ENCODE measurements at regions not wholly inside any gene's neighbourhood (a gene's known extent, or its start where the extent isn't known, plus 50 kb on each side); places are given as distances from the start of the nearest gene placed in this dataset.
A peak's percentile ranks its signal among the peaks of the same experiment; 100 is the strongest.

DNA sequence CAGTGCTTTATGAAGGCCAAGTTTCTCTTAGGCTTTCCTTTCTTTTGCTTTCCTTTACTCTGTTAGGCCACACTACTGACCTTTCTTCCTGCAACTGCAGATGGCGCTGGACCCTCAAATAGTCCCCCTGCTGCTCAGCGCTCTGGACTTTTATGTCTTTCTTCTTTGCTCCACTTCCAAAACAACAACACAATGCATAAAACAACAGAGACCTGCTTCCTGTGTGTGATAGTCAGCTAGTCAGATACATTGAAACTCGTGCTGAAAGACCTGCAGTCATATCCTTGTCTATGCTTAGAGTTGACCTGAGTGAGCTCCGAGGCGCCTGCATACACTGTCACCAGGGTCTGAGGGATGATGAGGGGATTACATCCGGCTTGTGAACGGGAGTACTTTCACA lies 108.9 kb upstream of the TEX13D start:
- H3K27ac ChIP-seq, result peak overlapping the region in 2 of 8 donors; percentile 2 to 39
- TF ChIP-seq POLR2A (IDR thresholded peaks at IDR 0.05), result no peak
- TF ChIP-seq, protein P1, sequence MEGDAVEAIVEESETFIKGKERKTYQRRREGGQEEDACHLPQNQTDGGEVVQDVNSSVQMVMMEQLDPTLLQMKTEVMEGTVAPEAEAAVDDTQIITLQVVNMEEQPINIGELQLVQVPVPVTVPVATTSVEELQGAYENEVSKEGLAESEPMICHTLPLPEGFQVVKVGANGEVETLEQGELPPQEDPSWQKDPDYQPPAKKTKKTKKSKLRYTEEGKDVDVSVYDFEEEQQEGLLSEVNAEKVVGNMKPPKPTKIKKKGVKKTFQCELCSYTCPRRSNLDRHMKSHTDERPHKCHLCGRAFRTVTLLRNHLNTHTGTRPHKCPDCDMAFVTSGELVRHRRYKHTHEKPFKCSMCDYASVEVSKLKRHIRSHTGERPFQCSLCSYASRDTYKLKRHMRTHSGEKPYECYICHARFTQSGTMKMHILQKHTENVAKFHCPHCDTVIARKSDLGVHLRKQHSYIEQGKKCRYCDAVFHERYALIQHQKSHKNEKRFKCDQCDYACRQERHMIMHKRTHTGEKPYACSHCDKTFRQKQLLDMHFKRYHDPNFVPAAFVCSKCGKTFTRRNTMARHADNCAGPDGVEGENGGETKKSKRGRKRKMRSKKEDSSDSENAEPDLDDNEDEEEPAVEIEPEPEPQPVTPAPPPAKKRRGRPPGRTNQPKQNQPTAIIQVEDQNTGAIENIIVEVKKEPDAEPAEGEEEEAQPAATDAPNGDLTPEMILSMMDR (IDR thresholded peaks at IDR 0.05 in 8 of 11, conservative IDR thresholded peaks at IDR 0.05 in 3 of 11), result no peak
- TF ChIP-seq POLR2AphosphoS5 (IDR thresholded peaks at IDR 0.05), result no peak
- H3K4me3 ChIP-seq, result no peak overlapping the region
- H3K9me3 ChIP-seq, result no peaks in the 10 kb centered on the region
- no peak for DNase-seq
- H3K4me1 ChIP-seq, result peaks cover 0 to 13% (median 2%) of the 10 kb centered on the region in 6 donors
- H3K36me3 ChIP-seq, result no peaks in the 10 kb centered on the region
- no peaks in the 10 kb centered on the region for H3K27me3 ChIP-seq (replicated peaks in 1 of 7)
- 45 to 73% (median 61%) methylated on average over 7 of the region's 7 CpGs for WGBS, 5 donors
- intact Hi-C loops (cut with DNase I; ENCODE audit: low total_unique reads), result no loop called here

DNA sequence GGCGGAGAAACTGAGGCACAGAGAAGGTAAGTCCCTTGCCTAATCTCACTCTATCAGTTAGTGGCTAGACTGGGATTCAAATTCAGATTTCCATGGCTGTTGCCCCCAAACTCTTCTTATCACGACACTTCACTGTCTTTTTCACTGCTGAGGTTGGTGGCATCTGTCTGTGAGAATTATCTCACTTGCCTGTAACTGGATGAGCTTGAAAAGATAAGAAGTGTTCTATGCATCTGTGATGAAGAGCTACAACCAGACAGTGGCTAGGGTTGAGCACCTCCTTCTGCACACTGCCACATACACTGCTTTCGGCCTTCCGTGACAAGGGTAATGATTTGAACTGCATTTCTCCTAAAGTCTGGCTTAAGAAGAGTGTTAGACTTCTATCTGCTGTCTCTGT lies 107.9 kb upstream of the TEX13D start:
- Histone ChIP-seq H3K36me3 (no peaks in the 10 kb centered on the region), H3K27me3 (replicated peaks in 1 of 7) (no peaks in the 10 kb centered on the region), H3K4me3 (no peak overlapping the region), H3K27ac (peak overlapping the region in 1 of 8 donors; percentile 39), H3K9me3 (no peaks in the 10 kb centered on the region), H3K4me1 (peaks cover 0 to 3% (median 0%) of the 10 kb centered on the region in 6 donors)
- intact Hi-C loops (cut with DNase I; ENCODE audit: low total_unique reads), result no loop called here
- TF ChIP-seq POLR2AphosphoS5 (IDR thresholded peaks at IDR 0.05) (no peak), POLR2A (IDR thresholded peaks at IDR 0.05) (no peak)
- TF ChIP-seq, protein P1 (IDR thresholded peaks at IDR 0.05 in 8 of 11, conservative IDR thresholded peaks at IDR 0.05 in 3 of 11), result no peak
- WGBS, 5 donors, result 67 to 89% (median 74%) methylated on average over 4 of the region's 4 CpGs
- DNase-seq, result no peak

DNA sequence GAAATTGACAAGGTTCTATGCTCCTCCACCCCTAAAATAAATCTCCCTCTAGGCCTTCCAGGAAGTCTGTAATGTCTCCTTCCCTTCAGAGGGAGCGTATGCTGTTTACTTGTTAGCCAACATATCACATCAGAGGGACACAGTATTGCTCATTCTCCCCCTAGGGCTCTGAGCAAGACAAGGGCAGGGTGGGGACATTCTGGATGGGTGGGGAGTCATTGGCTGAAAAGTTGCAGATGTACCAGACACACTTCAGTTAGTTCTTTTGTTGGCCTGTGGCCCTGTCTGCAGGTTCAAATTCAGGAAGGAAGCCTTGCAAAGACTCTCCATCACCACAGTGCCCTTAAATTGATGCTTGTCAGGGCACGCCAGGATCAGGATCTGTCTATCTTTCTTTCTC lies 106.3 kb upstream of the TEX13D start:
- H3K4me3 ChIP-seq, result no peak overlapping the region
- H3K36me3 ChIP-seq, result no peaks in the 10 kb centered on the region
- intact Hi-C loops (cut with DNase I; ENCODE audit: low total_unique reads), result no loop called here
- H3K27ac ChIP-seq, result peak overlapping the region in 1 of 8 donors; percentile 51
- no peaks in the 10 kb centered on the region for H3K27me3 ChIP-seq (replicated peaks in 1 of 7)
- no peaks in the 10 kb centered on the region for H3K4me1 ChIP-seq
- H3K9me3 ChIP-seq, result no peaks in the 10 kb centered on the region
- WGBS, 5 donors, result 28 to 66% (median 51%) methylated on average over 2 of the region's 2 CpGs
- no peak for TF ChIP-seq POLR2AphosphoS5 (IDR thresholded peaks at IDR 0.05)
- no peak for DNase-seq

DNA sequence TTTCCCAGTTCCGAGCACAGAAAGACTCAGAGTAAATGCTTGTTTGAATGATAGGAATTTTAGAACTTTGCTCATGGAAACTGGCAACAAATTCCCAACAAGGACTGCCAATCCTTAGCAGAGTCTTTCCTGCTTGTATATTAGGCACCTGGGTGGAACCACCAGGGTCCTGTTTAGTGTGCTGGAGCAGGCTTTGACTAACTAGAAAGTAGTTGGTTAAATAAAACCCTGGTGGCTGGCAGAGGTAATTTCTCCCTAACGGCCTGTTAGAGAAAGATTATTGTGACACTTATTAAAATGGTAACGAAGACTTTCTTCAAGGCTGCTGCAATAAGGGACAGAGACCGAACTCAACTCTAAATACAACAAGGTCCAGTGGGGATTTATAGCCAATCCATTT lies 103.6 kb upstream of the TEX13D start:
- TF ChIP-seq POLR2AphosphoS5 (IDR thresholded peaks at IDR 0.05), result no peak
- TF ChIP-seq, protein P1 (IDR thresholded peaks at IDR 0.05 in 8 of 11, conservative IDR thresholded peaks at IDR 0.05 in 3 of 11), result no peak
- TF ChIP-seq POLR2A (IDR thresholded peaks at IDR 0.05), result no peak
- WGBS, 5 donors, result 70 to 97% (median 86%) methylated on average over 4 of the region's 4 CpGs
- H3K36me3 ChIP-seq, result no peaks in the 10 kb centered on the region
- intact Hi-C loops (cut with DNase I; ENCODE audit: low total_unique reads), result no loop called here
- H3K4me3 ChIP-seq, result no peak overlapping the region
- no peaks in the 10 kb centered on the region for H3K9me3 ChIP-seq
- H3K27ac ChIP-seq, result no peak overlapping the region
- no peaks in the 10 kb centered on the region for H3K4me1 ChIP-seq
- no peaks in the 10 kb centered on the region for H3K27me3 ChIP-seq (replicated peaks in 1 of 7)
- no peak for DNase-seq

DNA sequence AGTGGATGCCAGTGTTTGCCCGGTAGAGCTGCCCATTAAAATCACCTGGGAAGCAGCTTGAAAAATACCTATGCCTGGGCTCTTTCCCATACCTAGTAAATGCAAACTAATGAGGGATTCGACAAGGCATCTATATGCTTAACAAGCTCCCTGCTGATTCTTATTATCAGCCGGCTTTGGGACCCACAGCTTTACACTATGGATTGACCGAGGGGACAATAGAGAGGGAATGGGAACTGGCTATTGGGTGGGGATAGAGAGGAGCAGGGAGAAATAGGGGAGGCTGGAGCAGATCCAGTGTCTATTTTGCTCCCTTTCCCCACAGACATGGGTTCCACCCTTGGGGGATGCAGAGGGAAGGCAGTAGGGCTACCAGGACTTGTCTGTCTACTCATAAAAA lies 103.1 kb upstream of the TEX13D start:
- H3K27ac ChIP-seq, result no peak overlapping the region
- no peak overlapping the region for H3K4me3 ChIP-seq
- intact Hi-C loops (cut with DNase I; ENCODE audit: low total_unique reads), result no loop called here
- H3K27me3 ChIP-seq (replicated peaks in 1 of 7), result no peaks in the 10 kb centered on the region
- WGBS, 5 donors, result 65 to 97% (median 90%) methylated on average over 4 of the region's 4 CpGs
- DNase-seq, result no peak
- no peaks in the 10 kb centered on the region for H3K4me1 ChIP-seq
- no peaks in the 10 kb centered on the region for H3K36me3 ChIP-seq
- H3K9me3 ChIP-seq, result no peaks in the 10 kb centered on the region
- TF ChIP-seq POLR2AphosphoS5 (IDR thresholded peaks at IDR 0.05) (no peak), POLR2A (IDR thresholded peaks at IDR 0.05) (no peak)
- TF ChIP-seq, protein P1 (IDR thresholded peaks at IDR 0.05 in 8 of 11, conservative IDR thresholded peaks at IDR 0.05 in 3 of 11), result no peak
